ENCODE measurements at regions not wholly inside any gene's neighbourhood (a gene's known extent, or its start where the extent isn't known, plus 50 kb on each side); places are given as distances from the start of the nearest gene placed in this dataset.

DNA sequence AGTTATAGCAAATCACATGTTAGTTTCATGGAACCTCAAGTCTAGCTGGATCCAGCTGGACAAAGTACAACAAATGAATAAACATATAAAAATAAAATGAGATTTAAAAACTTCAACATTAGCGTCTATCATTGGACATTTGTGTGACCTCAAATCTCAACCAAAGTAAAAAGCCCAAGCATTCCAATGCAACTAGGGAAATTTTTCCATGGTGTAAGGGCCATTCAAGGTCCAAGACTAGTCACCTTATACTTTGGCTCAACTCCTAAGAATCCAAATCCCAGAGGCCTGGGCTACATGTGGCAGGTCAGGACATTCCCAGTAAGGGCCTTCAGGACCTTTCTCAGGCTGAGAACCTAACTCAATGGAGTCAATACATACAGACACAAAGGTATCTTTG, 137.4 kb upstream of the DMAC1 start:
- DNase-seq = no peak
- peaks cover 13% of the 10 kb centered on the region for H3K4me1 Mint-ChIP-seq
- peaks cover 13% of the 10 kb centered on the region for H3K36me3 Mint-ChIP-seq (ENCODE audit: low read depth)
- H3K4me3 Mint-ChIP-seq = no peak overlapping the region
- H3K27me3 Mint-ChIP-seq (ENCODE audit: low read depth, poor library complexity) = no peaks in the 10 kb centered on the region
- H3K27ac Mint-ChIP-seq = no peak overlapping the region
- TF ChIP-seq, protein P1, sequence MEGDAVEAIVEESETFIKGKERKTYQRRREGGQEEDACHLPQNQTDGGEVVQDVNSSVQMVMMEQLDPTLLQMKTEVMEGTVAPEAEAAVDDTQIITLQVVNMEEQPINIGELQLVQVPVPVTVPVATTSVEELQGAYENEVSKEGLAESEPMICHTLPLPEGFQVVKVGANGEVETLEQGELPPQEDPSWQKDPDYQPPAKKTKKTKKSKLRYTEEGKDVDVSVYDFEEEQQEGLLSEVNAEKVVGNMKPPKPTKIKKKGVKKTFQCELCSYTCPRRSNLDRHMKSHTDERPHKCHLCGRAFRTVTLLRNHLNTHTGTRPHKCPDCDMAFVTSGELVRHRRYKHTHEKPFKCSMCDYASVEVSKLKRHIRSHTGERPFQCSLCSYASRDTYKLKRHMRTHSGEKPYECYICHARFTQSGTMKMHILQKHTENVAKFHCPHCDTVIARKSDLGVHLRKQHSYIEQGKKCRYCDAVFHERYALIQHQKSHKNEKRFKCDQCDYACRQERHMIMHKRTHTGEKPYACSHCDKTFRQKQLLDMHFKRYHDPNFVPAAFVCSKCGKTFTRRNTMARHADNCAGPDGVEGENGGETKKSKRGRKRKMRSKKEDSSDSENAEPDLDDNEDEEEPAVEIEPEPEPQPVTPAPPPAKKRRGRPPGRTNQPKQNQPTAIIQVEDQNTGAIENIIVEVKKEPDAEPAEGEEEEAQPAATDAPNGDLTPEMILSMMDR (IDR thresholded peaks at IDR 0.05) = no peak
- H3K9me3 Mint-ChIP-seq = peaks cover 40% of the 10 kb centered on the region

DNA sequence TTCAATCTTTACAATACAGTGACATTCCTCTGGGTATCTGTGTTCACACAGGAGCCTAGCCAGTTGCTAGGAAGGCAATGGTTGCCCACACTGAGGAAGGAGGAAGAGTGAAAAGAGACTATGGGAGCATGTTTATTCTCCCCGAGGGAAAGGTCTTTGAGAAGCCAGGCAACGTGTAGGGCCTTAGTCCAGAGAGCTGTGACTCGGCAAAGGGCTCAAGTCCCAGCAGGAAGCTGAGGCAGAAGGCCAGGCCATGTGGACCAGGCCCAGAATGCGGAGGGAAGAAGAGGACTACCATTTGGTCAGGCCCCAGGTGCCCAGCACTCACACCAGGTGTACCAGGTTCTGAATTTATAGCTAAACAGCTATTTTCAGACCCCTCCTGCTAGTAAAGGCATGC, 136.6 kb upstream of the DMAC1 start:
- Mint-ChIP-seq H3K9me3 (peaks cover 31% of the 10 kb centered on the region), H3K4me1 (peaks cover 13% of the 10 kb centered on the region), H3K27me3 (ENCODE audit: low read depth, poor library complexity) (no peaks in the 10 kb centered on the region), H3K27ac (peak overlapping the region; percentile 20), H3K36me3 (ENCODE audit: low read depth) (peaks cover 13% of the 10 kb centered on the region), H3K4me3 (no peak overlapping the region)
- no peak for DNase-seq
- TF ChIP-seq, protein P1 (IDR thresholded peaks at IDR 0.05) = no peak

- H3K27me3 Mint-ChIP-seq (ENCODE audit: low read depth, poor library complexity) = no peaks in the 10 kb centered on the region
- peaks cover 27% of the 10 kb centered on the region for H3K9me3 Mint-ChIP-seq
- DNase-seq = no peak
- TF ChIP-seq, protein P1 (IDR thresholded peaks at IDR 0.05) = no peak
- H3K27ac Mint-ChIP-seq = peak overlapping the region; percentile 20
- peaks cover 13% of the 10 kb centered on the region for H3K4me1 Mint-ChIP-seq
- peaks cover 12% of the 10 kb centered on the region for H3K36me3 Mint-ChIP-seq (ENCODE audit: low read depth)
- H3K4me3 Mint-ChIP-seq = no peak overlapping the region
Observed at GRCh38 chr9:7935681-7936080, 136.1 kb upstream of the DMAC1 start.

GRCh38 chr9:7932767-7933166, 133.2 kb upstream of the DMAC1 start:
- Mint-ChIP-seq H3K4me1 (peaks cover 13% of the 10 kb centered on the region), H3K36me3 (ENCODE audit: low read depth) (no peaks in the 10 kb centered on the region), H3K27me3 (ENCODE audit: low read depth, poor library complexity) (no peaks in the 10 kb centered on the region), H3K9me3 (peaks cover 6% of the 10 kb centered on the region), H3K4me3 (no peak overlapping the region), H3K27ac (no peak overlapping the region)
- no peak for DNase-seq
- TF ChIP-seq, protein P1 (IDR thresholded peaks at IDR 0.05) = no peak

DNA sequence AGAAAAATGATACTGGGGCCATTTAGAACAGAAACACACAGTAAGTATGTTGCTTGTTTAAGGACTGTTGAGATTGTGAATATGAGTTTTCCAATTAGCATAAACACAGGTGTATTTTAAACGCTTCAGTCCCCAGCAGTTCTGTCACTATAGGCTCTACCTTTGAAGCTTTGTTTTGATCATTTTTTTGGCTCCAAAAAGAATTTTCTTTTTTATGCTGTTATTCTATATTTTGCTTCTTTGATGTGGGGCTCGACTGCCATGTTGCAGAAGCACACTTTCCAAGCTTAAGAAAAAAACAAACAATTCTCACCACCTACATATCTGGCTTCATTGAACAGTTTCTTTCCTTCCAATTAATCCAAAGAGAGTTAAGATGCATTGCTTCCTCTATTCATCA, 131.0 kb upstream of the DMAC1 start:
- no peaks in the 10 kb centered on the region for H3K36me3 Mint-ChIP-seq (ENCODE audit: low read depth)
- no peak overlapping the region for H3K4me3 Mint-ChIP-seq
- peaks cover 4% of the 10 kb centered on the region for H3K9me3 Mint-ChIP-seq
- peaks cover 7% of the 10 kb centered on the region for H3K4me1 Mint-ChIP-seq
- TF ChIP-seq, protein P1 (IDR thresholded peaks at IDR 0.05) = no peak
- no peak for DNase-seq
- no peaks in the 10 kb centered on the region for H3K27me3 Mint-ChIP-seq (ENCODE audit: low read depth, poor library complexity)
- no peak overlapping the region for H3K27ac Mint-ChIP-seq

- Mint-ChIP-seq H3K4me3 (no peak overlapping the region), H3K27ac (no peak overlapping the region), H3K9me3 (no peaks in the 10 kb centered on the region), H3K36me3 (ENCODE audit: low read depth) (no peaks in the 10 kb centered on the region), H3K27me3 (ENCODE audit: low read depth, poor library complexity) (no peaks in the 10 kb centered on the region), H3K4me1 (peaks cover 29% of the 10 kb centered on the region)
- no peak for DNase-seq
- TF ChIP-seq, protein P1 (IDR thresholded peaks at IDR 0.05) = no peak
Observed at GRCh38 chr9:7921545-7922197, 122.1 kb upstream of the DMAC1 start.

Measured in nephron progenitor cell (in vitro differentiated cells).